ENCODE measurements at regions not wholly inside any gene's neighbourhood (a gene's known extent, or its start where the extent isn't known, plus 50 kb on each side); places are given as distances from the start of the nearest gene placed in this dataset.

GRCh38 chr2:147204102-147204501 lies 640.7 kb upstream of the ACVR2A start:
- peaks cover 17 to 27% of the 10 kb centered on the region in 2 donors for H3K9me3 ChIP-seq
- H3K4me1 ChIP-seq, result no peaks in the 10 kb centered on the region
- no peak overlapping the region for H3K4me3 ChIP-seq
- no peak overlapping the region for H3K27ac ChIP-seq
- no peak for DNase-seq (ENCODE audit: low spot score in 2 of 2)
- H3K36me3 ChIP-seq, result no peaks in the 10 kb centered on the region
- no peaks in the 10 kb centered on the region for H3K27me3 ChIP-seq
- intact Hi-C loops (cut with DNase I; ENCODE audit: low total_unique reads), result no loop called here
- no peak for TF ChIP-seq POLR2A (IDR thresholded peaks at IDR 0.05)
- no peak for TF ChIP-seq CTCF (IDR thresholded peaks at IDR 0.05)
- no peak for TF ChIP-seq POLR2AphosphoS5 (IDR thresholded peaks at IDR 0.05)

GRCh38 chr2:147198651-147199171 lies 646.1 kb upstream of the ACVR2A start:
- intact Hi-C loops (cut with DNase I; ENCODE audit: low total_unique reads), result no loop called here

GRCh38 chr2:147197754-147198483 lies 646.9 kb upstream of the ACVR2A start:
- Histone ChIP-seq H3K4me3 (no peak overlapping the region), H3K27ac (no peak overlapping the region), H3K4me1 (no peaks in the 10 kb centered on the region), H3K27me3 (no peaks in the 10 kb centered on the region), H3K9me3 (no peaks in the 10 kb centered on the region), H3K36me3 (no peaks in the 10 kb centered on the region)
- no peak for TF ChIP-seq POLR2AphosphoS5 (IDR thresholded peaks at IDR 0.05)
- TF ChIP-seq CTCF (IDR thresholded peaks at IDR 0.05), result no peak
- no peak for TF ChIP-seq POLR2A (IDR thresholded peaks at IDR 0.05)
- no peak for DNase-seq (ENCODE audit: low spot score in 2 of 2)
- intact Hi-C loops (cut with DNase I; ENCODE audit: low total_unique reads), result no loop called here

More at GRCh38 chr2:147198651-147199171, 646.1 kb upstream of the ACVR2A start:
- no peak for TF ChIP-seq CTCF (IDR thresholded peaks at IDR 0.05)
- TF ChIP-seq POLR2A (IDR thresholded peaks at IDR 0.05), result no peak
- no peak for TF ChIP-seq POLR2AphosphoS5 (IDR thresholded peaks at IDR 0.05)
- Histone ChIP-seq H3K27ac (no peak overlapping the region), H3K27me3 (no peaks in the 10 kb centered on the region), H3K36me3 (no peaks in the 10 kb centered on the region), H3K9me3 (no peaks in the 10 kb centered on the region), H3K4me3 (no peak overlapping the region), H3K4me1 (no peaks in the 10 kb centered on the region)
- no peak for DNase-seq (ENCODE audit: low spot score in 2 of 2)

GRCh38 chr2:147182260-147182659 lies 662.6 kb upstream of the ACVR2A start:
- Histone ChIP-seq H3K27me3 (no peaks in the 10 kb centered on the region), H3K4me1 (no peaks in the 10 kb centered on the region), H3K27ac (no peak overlapping the region), H3K36me3 (no peaks in the 10 kb centered on the region), H3K9me3 (peaks cover 0 to 4% of the 10 kb centered on the region in 2 donors), H3K4me3 (no peak overlapping the region)
- intact Hi-C loops (cut with DNase I; ENCODE audit: low total_unique reads), result no loop called here
- no peak for TF ChIP-seq POLR2AphosphoS5 (IDR thresholded peaks at IDR 0.05)
- TF ChIP-seq CTCF (IDR thresholded peaks at IDR 0.05), result no peak
- TF ChIP-seq POLR2A (IDR thresholded peaks at IDR 0.05), result no peak
- no peak for DNase-seq (ENCODE audit: low spot score in 2 of 2)

GRCh38 chr2:147181351-147182029 lies 663.3 kb upstream of the ACVR2A start:
- Histone ChIP-seq H3K4me3 (no peak overlapping the region), H3K4me1 (no peaks in the 10 kb centered on the region), H3K27me3 (no peaks in the 10 kb centered on the region), H3K9me3 (peaks cover 0 to 4% of the 10 kb centered on the region in 2 donors), H3K27ac (no peak overlapping the region), H3K36me3 (no peaks in the 10 kb centered on the region)
- DNase-seq (ENCODE audit: low spot score in 2 of 2), result no peak
- intact Hi-C loops (cut with DNase I; ENCODE audit: low total_unique reads), result no loop called here
- TF ChIP-seq CTCF (IDR thresholded peaks at IDR 0.05) (no peak), POLR2A (IDR thresholded peaks at IDR 0.05) (no peak), POLR2AphosphoS5 (IDR thresholded peaks at IDR 0.05) (no peak)
